Ishikawa (cell line): ENCODE measurements at regions not wholly inside any gene's neighbourhood (a gene's known extent, or its start where the extent isn't known, plus 50 kb on each side); places are given as distances from the start of the nearest gene placed in this dataset.

ENCODE experiments used
- NFIC ChIP-seq: IDR thresholded peaks from 2 replicates; pipeline ENCODE4 v1.6.1; 2012
- RAD21 ChIP-seq: IDR thresholded peaks from 2 replicates; pipeline ENCODE4 v1.6.1; 2012; ENCODE audit warnings: low read depth

- TF ChIP-seq NFIC (no peak), RAD21 (no peak)
These were observed 86.4 kb downstream of the SYF2 start for GRCh38 chr1:25145775-25146393.
